NCI-H2107 (cell line): ENCODE measurements at regions not wholly inside any gene's neighbourhood (a gene's known extent, or its start where the extent isn't known, plus 50 kb on each side); places are given as distances from the start of the nearest gene placed in this dataset.
A peak's percentile ranks its signal among the peaks of the same experiment; 100 is the strongest.

Source experiments
- DNase-seq: peaks from one replicate; lab custom pipeline; 2025; lab: John Stamatoyannopoulos, UW

- no peak for DNase-seq
Measured at GRCh38 chr7:13447637-13448036, 541.8 kb downstream of the ETV1 start.

- no peak for DNase-seq
Measured at GRCh38 chr7:13448243-13448642, 541.2 kb downstream of the ETV1 start.

GRCh38 chr7:13449460-13449859 lies 540.0 kb downstream of the ETV1 start:
- no peak for DNase-seq

- DNase-seq, result no peak
Measured at GRCh38 chr7:13454916-13455592, 534.4 kb downstream of the ETV1 start.

- no peak for DNase-seq
Measured at GRCh38 chr7:13457790-13458189, 531.7 kb downstream of the ETV1 start.

- DNase-seq, result no peak
Measured at GRCh38 chr7:13466874-13467547, 522.5 kb downstream of the ETV1 start.

GRCh38 chr7:13476881-13477444 lies 512.5 kb downstream of the ETV1 start:
- DNase-seq, result no peak

- no peak for DNase-seq
Measured at GRCh38 chr7:13489386-13489785, 500.1 kb downstream of the ETV1 start.

GRCh38 chr7:13496976-13497375 lies 492.5 kb downstream of the ETV1 start:
- DNase-seq, result no peak

- no peak for DNase-seq
Measured at GRCh38 chr7:13508586-13508985, 480.9 kb downstream of the ETV1 start.

GRCh38 chr7:13518738-13519137 lies 470.7 kb downstream of the ETV1 start:
- DNase-seq, result no peak

- DNase-seq, result no peak
Measured at GRCh38 chr7:13524076-13524475, 465.4 kb downstream of the ETV1 start.

- no peak for DNase-seq
Measured at GRCh38 chr7:13532028-13532753, 457.3 kb downstream of the ETV1 start.

- no peak for DNase-seq
Measured at GRCh38 chr7:13538669-13539068, 450.8 kb downstream of the ETV1 start.

GRCh38 chr7:13540429-13540828 lies 449.0 kb downstream of the ETV1 start:
- DNase-seq, result no peak

GRCh38 chr7:13541326-13541725 lies 448.1 kb downstream of the ETV1 start:
- no peak for DNase-seq

GRCh38 chr7:13542451-13542850 lies 447.0 kb downstream of the ETV1 start:
- DNase-seq, result no peak

GRCh38 chr7:13551503-13551902 lies 438.0 kb downstream of the ETV1 start:
- DNase-seq, result peak; percentile 74

- no peak for DNase-seq
Measured at GRCh38 chr7:13560441-13560840, 429.0 kb downstream of the ETV1 start.

- DNase-seq, result no peak
Measured at GRCh38 chr7:13563257-13563656, 426.2 kb downstream of the ETV1 start.

- no peak for DNase-seq
Measured at GRCh38 chr7:13563680-13564079, 425.8 kb downstream of the ETV1 start.

- DNase-seq, result no peak
Measured at GRCh38 chr7:13577566-13578145, 411.8 kb downstream of the ETV1 start.
